BLaER1 treated with 17β-estradiol and CSF1 and Interleukin-3, amounts not matched to agents 10 nM and 100 nM (cell line): ENCODE measurements at regions not wholly inside any gene's neighbourhood (a gene's known extent, or its start where the extent isn't known, plus 50 kb on each side); places are given as distances from the start of the nearest gene placed in this dataset.

ENCODE experiments used
- H3K27ac ChIP-seq, 11 experiments: shearing (Covaris generic); formaldehyde crosslinking; 2 replicates each; pipeline ENCODE4 v1.8.1; 2022
- H3K27me3 ChIP-seq, 11 experiments: shearing (Covaris generic); formaldehyde crosslinking; 2 replicates each; pipeline ENCODE4 v1.8.1; 2022
- H3K36me3 ChIP-seq, 11 experiments: shearing (Covaris generic); formaldehyde crosslinking; 2 replicates each; pipeline ENCODE4 v1.8.1; 2022
- H3K4me1 ChIP-seq, 10 experiments: shearing (Covaris generic); formaldehyde crosslinking; 2 replicates each; pipeline ENCODE4 v1.8.1; 2022
- H3K4me2 ChIP-seq, 11 experiments: shearing (Covaris generic); formaldehyde crosslinking; 2 replicates each; pipeline ENCODE4 v1.8.1; 2022
- H3K4me3 ChIP-seq, 10 experiments: shearing (Covaris generic); formaldehyde crosslinking; 2 replicates each; pipeline ENCODE4 v1.8.1; 2022
- H3K9ac ChIP-seq, 11 experiments: shearing (Covaris generic); formaldehyde crosslinking; 2 replicates each; pipeline ENCODE4 v1.8.1; 2022
- H3K9me3 ChIP-seq, 11 experiments: shearing (Covaris generic); formaldehyde crosslinking; replicated peaks in 1 of 11; 2 replicates each; pipeline ENCODE4 v1.8.1; 2022
- H4K20me1 ChIP-seq, 11 experiments: shearing (Covaris generic); formaldehyde crosslinking; 2 replicates each; pipeline ENCODE4 v1.8.1; 2022
- Cebpa-rat ChIP-seq, 11 experiments: shearing (Covaris generic); IDR thresholded peaks; 2 replicates each; pipeline ENCODE4 v1.8.1; 2022

GRCh38 chr1:36735436-36735835, 252.7 kb upstream of the CSF3R start:
- Histone ChIP-seq H3K4me2 (peak overlapping the region; percentile 70 to 89 (median 78)), H4K20me1 (no peaks in the 10 kb centered on the region; a peak in 1 of 22 replicates), H3K9ac (no peak overlapping the region), H3K9me3 (0 out of 22 replicates have a peak, but pooled peaks cover 0 to under 1% (median 0%) of the 10 kb centered on the region in 11 experiments), H3K27me3 (peaks cover 0 to 2% (median 0%) of the 10 kb centered on the region in 11 experiments; a peak in 1 of 22 replicates), H3K4me1 (peaks cover 43 to 82% (median 73%) of the 10 kb centered on the region in 10 experiments), H3K4me3 (no peak overlapping the region), H3K36me3 (no peaks in the 10 kb centered on the region), H3K27ac (no peak overlapping the region)
- no peak for TF ChIP-seq Cebpa-rat (IDR thresholded peaks at IDR 0.05)

DNA sequence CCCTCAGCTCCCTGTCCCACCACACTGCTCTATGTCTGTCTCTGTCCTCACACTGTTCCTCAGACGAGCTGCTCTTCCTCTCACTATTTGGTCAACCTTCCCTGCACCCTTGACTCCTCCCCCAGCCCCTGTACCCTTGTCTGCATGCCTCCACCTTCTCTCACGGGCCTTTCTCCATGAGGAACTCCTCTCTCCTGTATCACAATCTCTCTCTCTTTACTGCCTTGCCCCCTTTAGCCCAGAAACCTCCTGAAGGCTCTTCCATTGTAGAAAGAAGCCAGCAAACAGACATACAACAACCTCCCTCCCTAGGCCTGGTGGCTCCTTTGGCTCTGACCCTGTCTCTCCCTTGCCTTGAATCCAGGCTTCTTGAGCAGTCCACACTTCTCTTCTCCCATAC, 251.6 kb upstream of the CSF3R start:
- TF ChIP-seq Cebpa-rat (IDR thresholded peaks at IDR 0.05), result no peak
- Histone ChIP-seq H3K4me2 (peak overlapping the region in 8 of 11 experiments; percentile 70 to 89 (median 80); a peak in 12 of 22 replicates), H3K4me3 (no peak overlapping the region), H3K9me3 (no peaks in the 10 kb centered on the region), H3K27me3 (peaks cover 0 to 2% (median 0%) of the 10 kb centered on the region in 11 experiments; a peak in 1 of 22 replicates), H4K20me1 (no peaks in the 10 kb centered on the region; a peak in 1 of 22 replicates), H3K9ac (no peak overlapping the region), H3K27ac (no peak overlapping the region), H3K36me3 (no peaks in the 10 kb centered on the region), H3K4me1 (peaks cover 49 to 82% (median 74%) of the 10 kb centered on the region in 10 experiments)

DNA sequence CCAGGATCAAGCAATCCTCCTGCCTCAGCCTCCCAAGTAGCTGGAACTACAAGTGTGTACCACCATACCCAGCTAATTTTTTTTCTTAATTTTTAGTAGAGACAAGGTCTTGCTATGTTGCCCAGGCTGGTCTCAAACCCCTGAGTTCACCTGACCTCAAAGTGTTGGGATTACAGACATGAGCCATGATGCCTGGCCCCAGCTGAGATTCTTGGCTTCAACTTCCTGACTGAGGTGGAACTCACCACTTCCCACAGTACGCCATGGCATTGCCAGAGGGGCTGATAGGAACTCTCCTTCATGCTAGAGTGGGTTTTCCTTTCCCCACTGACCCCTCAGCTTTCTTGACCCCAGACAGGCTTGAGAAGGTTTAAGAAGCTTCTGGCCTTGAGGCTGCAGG, 251.0 kb upstream of the CSF3R start:
- peak overlapping the region in 8 of 11 experiments; percentile 70 to 89 (median 80); a peak in 6 of 22 replicates for H3K4me2 ChIP-seq
- no peak overlapping the region for H3K27ac ChIP-seq
- no peak for TF ChIP-seq Cebpa-rat (IDR thresholded peaks at IDR 0.05)
- H3K9ac ChIP-seq, result no peak overlapping the region
- H3K36me3 ChIP-seq, result no peaks in the 10 kb centered on the region
- 0 out of 22 replicates have a peak, but pooled peaks cover 0 to 1% (median 0%) of the 10 kb centered on the region in 11 experiments for H3K9me3 ChIP-seq
- peaks cover 0 to 2% (median 0%) of the 10 kb centered on the region in 11 experiments; a peak in 1 of 22 replicates for H3K27me3 ChIP-seq
- H3K4me3 ChIP-seq, result no peak overlapping the region
- H3K4me1 ChIP-seq, result peaks cover 55 to 86% (median 80%) of the 10 kb centered on the region in 10 experiments
- H4K20me1 ChIP-seq, result no peaks in the 10 kb centered on the region; a peak in 1 of 22 replicates

DNA sequence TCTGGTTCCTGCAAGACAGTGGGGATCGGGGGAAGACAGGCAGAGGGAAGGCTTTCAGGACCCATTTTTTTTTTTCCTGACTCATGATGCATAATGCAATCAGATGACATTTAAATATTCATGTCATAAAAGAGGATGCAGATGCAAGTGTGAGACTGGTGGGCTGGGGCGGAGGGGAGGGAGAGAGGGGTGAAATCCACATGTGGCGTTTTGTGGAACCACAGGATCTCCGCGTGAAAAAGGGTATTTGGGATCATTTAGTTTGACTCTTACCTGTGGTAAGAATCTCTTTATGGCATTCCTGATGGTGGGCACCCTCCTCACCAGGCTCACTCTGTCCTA, 249.3 kb upstream of the CSF3R start:
- no peak for TF ChIP-seq Cebpa-rat (IDR thresholded peaks at IDR 0.05)

DNA sequence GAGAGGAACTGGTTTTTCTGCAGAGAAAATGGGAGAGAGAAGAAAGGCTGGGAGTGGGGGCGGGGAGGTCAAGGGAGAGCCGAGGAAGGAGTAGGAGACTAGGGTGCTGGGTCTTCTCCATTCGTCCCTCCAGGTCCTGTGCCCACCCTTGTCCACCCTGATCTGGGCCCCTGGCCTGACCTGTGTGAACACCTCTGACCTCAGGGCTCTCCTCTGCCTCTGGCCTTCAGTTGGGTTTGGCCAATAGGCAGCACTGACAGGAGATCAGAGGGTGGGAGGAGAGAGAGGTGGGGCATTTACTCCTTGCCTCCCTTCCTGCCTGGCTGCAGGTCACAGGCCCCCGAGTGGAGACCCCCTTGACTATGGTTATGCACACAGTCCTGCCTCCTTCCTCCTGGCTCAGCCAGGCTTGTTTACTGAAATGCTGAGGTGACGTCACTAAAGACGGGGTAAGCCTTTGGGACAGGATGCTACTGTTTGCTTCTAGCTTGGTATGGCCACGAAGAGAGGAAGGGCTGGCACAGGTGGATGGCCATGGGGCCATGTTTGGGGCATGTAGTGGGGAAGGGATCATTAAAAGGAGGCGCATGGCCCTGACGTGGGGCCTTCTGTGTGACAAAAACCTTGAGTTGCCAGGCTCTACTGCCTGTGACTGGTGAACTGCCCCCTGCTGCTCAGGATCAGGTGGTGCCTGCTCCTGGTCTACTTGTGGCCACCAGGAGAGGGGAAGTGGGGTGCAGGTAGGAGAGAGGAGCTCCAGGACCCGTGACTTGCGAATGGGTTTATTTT, 248.7 kb upstream of the CSF3R start:
- no peak for TF ChIP-seq Cebpa-rat (IDR thresholded peaks at IDR 0.05)
- peak overlapping the region; percentile 46 to 99 (median 89) for H3K4me2 ChIP-seq
- no peaks in the 10 kb centered on the region; a peak in 1 of 22 replicates for H4K20me1 ChIP-seq

More for the DNA sequence above, 249.3 kb upstream of the CSF3R start:
- peaks cover 55 to 79% (median 73%) of the 10 kb centered on the region in 10 experiments for H3K4me1 ChIP-seq
- H3K36me3 ChIP-seq, result no peaks in the 10 kb centered on the region
- H3K27ac ChIP-seq, result peak overlapping the region in 5 of 11 experiments; percentile 22 to 75 (median 43); a peak in 6 of 22 replicates
- peaks cover 0 to 11% (median 0%) of the 10 kb centered on the region in 11 experiments; a peak in 4 of 22 replicates for H3K9me3 ChIP-seq
- no peaks in the 10 kb centered on the region; a peak in 1 of 22 replicates for H4K20me1 ChIP-seq
- H3K4me3 ChIP-seq, result no peak overlapping the region
- H3K4me2 ChIP-seq, result peak overlapping the region; percentile 46 to 99 (median 89)
- no peak overlapping the region for H3K9ac ChIP-seq
- H3K27me3 ChIP-seq, result peaks cover 0 to 2% (median 0%) of the 10 kb centered on the region in 11 experiments; a peak in 1 of 22 replicates

DNA sequence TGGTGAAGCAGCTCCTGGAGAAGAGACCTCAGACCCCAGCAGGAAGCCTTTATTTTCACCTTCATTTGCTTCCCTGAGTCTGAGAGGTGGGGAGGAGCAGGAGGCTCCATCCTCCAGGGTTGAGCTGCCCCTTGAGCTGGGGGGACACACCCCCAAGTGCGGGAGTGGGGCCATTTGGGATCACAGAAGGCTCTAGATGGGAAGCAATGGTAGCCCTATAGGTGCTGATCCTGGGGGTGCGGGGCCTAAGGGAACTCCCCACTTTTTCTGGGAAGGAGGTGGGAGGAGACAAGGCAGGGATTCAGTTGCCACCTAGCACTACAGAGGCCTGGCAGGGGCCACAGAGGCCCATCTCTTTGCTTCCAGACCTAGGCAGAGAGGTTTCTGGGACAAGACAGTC, 247.9 kb upstream of the CSF3R start:
- Histone ChIP-seq H3K9ac (peak overlapping the region in 5 of 11 experiments; percentile 12 to 68 (median 52); a peak in 7 of 22 replicates), H3K9me3 (peaks cover 0 to 11% (median 0%) of the 10 kb centered on the region in 11 experiments; a peak in 4 of 22 replicates), H3K27me3 (no peaks in the 10 kb centered on the region), H3K4me3 (peak overlapping the region in 2 of 10 experiments; percentile 19 to 42; a peak in 2 of 20 replicates), H3K36me3 (no peaks in the 10 kb centered on the region), H3K4me2 (peak overlapping the region; percentile 46 to 99 (median 89)), H4K20me1 (no peaks in the 10 kb centered on the region; a peak in 1 of 22 replicates), H3K27ac (peak overlapping the region in 8 of 11 experiments; percentile 21 to 75 (median 53); a peak in 13 of 22 replicates), H3K4me1 (peaks cover 41 to 65% (median 60%) of the 10 kb centered on the region in 10 experiments)
- TF ChIP-seq Cebpa-rat (IDR thresholded peaks at IDR 0.05), result no peak; a peak in 1 of 22 replicates

More for the DNA sequence above, 248.7 kb upstream of the CSF3R start:
- no peak overlapping the region; a peak in 1 of 20 replicates for H3K4me3 ChIP-seq
- peak overlapping the region in 2 of 11 experiments; percentile 8 to 68; a peak in 2 of 22 replicates for H3K9ac ChIP-seq
- no peaks in the 10 kb centered on the region for H3K27me3 ChIP-seq
- H3K4me1 ChIP-seq, result peaks cover 49 to 73% (median 67%) of the 10 kb centered on the region in 10 experiments
- peaks cover 0 to 11% (median 0%) of the 10 kb centered on the region in 11 experiments; a peak in 4 of 22 replicates for H3K9me3 ChIP-seq
- peak overlapping the region in 8 of 11 experiments; percentile 22 to 75 (median 53); a peak in 15 of 22 replicates for H3K27ac ChIP-seq
- no peaks in the 10 kb centered on the region for H3K36me3 ChIP-seq

GRCh38 chr1:36729716-36730510, 247.2 kb upstream of the CSF3R start:
- Histone ChIP-seq H3K4me3 (peak overlapping the region in 2 of 10 experiments; percentile 19 to 42; a peak in 2 of 20 replicates), H3K27me3 (no peaks in the 10 kb centered on the region), H3K9me3 (peaks cover 0 to 11% (median 0%) of the 10 kb centered on the region in 11 experiments; a peak in 4 of 22 replicates), H3K36me3 (no peaks in the 10 kb centered on the region), H3K27ac (peak overlapping the region in 7 of 11 experiments; percentile 21 to 75 (median 63); a peak in 11 of 22 replicates), H3K4me1 (peaks cover 37 to 58% (median 53%) of the 10 kb centered on the region in 10 experiments), H3K9ac (peak overlapping the region in 5 of 11 experiments; percentile 12 to 68 (median 52); a peak in 7 of 22 replicates), H4K20me1 (no peaks in the 10 kb centered on the region; a peak in 1 of 22 replicates), H3K4me2 (peak overlapping the region; percentile 46 to 99 (median 89))
- peak in 3 of 11 experiments; percentile 47 to 83 (median 60); a peak in 4 of 22 replicates for TF ChIP-seq Cebpa-rat (IDR thresholded peaks at IDR 0.05)

DNA sequence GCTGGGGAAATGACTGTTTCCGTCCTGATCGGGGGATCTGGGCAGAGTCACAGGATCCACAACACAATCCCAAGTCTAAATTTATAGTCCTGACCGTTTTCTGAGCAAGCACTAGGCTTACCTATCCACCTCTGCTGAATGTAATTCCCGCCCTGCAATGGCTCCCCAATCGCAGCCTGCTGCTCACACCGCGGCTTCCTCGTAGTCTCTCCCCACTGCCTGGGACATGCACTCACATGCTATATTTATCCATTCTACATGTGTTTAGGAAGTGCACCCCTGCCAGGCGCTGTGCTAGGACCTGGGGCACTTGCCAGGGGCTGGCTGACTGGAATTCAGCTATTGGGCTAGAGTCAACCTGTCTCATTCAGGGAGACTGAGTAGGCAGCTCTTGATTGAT, 246.6 kb upstream of the CSF3R start:
- H3K27ac ChIP-seq, result peak overlapping the region in 1 of 11 experiments; percentile 75; a peak in 1 of 22 replicates
- peaks cover 37 to 52% (median 47%) of the 10 kb centered on the region in 10 experiments for H3K4me1 ChIP-seq
- H3K4me3 ChIP-seq, result no peak overlapping the region; a peak in 1 of 20 replicates
- peak overlapping the region; percentile 46 to 99 (median 89) for H3K4me2 ChIP-seq
- H3K27me3 ChIP-seq, result no peaks in the 10 kb centered on the region
- no peaks in the 10 kb centered on the region for H3K36me3 ChIP-seq
- TF ChIP-seq Cebpa-rat (IDR thresholded peaks at IDR 0.05), result no peak
- peaks cover 0 to 11% (median 0%) of the 10 kb centered on the region in 11 experiments; a peak in 4 of 22 replicates for H3K9me3 ChIP-seq
- H4K20me1 ChIP-seq, result no peaks in the 10 kb centered on the region; a peak in 1 of 22 replicates
- 0 out of 22 replicates have a peak overlapping the region, but pooled peaks of 1 of the 11 experiments have one; percentile 4 for H3K9ac ChIP-seq
